HG03469 (cell line): ENCODE measurements at regions not wholly inside any gene's neighbourhood (a gene's known extent, or its start where the extent isn't known, plus 50 kb on each side); places are given as distances from the start of the nearest gene placed in this dataset.

ENCODE experiments used
- ATAC-seq: cut with Tn5 transposase; IDR thresholded peaks from one replicate; pipeline ENCODE4 v1.9.1; 2021; ENCODE audit warnings: mild to moderate bottlenecking, moderate library complexity, moderate number of reproducible peaks; ENCODE audit not compliant: unreplicated experiment

DNA sequence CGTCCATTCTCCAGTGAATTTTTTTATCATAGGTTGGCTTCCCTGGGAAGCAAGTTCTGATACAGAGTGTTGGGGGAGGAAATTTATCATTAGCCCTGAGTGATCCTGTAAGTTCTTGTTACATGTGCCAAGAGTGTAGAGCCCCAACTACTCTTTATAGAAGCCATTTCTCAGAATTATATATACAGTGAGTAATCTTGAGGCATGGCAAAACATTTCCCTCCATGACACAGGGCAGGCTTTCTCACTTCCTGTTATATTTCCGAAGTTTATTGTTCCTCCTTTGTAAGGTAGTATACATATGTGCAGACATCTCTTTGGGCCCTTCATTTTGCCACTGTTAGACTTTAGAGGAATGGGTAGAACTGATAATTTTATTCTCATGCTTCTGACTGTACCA lies 484.7 kb upstream of the NRXN1 start:
- no peak for ATAC-seq

GRCh38 chr2:51511002-51511401 lies 479.1 kb upstream of the NRXN1 start:
- ATAC-seq, result no peak

GRCh38 chr2:51510303-51510702 lies 478.4 kb upstream of the NRXN1 start:
- no peak for ATAC-seq

DNA sequence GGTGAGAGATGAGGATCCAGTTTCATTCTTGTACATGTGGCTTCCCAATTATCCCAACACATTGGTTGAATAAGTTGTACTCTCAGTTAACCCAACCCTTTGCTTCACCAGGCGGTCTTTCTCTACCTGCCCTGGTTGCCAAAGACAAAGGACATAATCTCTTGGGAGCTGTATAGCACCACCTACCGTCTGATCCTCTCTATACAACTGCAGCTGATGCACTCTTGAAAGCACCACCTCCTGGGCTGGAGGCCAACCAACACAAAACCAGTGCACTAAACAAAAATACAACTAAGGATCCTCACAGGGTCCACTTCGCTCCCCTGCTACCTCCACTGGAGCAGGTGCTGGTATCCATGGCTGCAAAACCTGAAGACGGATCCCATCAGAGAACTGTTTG lies 473.6 kb upstream of the NRXN1 start:
- ATAC-seq, result no peak

- ATAC-seq, result no peak
Observed at GRCh38 chr2:51490576-51491234, 458.8 kb upstream of the NRXN1 start.

DNA sequence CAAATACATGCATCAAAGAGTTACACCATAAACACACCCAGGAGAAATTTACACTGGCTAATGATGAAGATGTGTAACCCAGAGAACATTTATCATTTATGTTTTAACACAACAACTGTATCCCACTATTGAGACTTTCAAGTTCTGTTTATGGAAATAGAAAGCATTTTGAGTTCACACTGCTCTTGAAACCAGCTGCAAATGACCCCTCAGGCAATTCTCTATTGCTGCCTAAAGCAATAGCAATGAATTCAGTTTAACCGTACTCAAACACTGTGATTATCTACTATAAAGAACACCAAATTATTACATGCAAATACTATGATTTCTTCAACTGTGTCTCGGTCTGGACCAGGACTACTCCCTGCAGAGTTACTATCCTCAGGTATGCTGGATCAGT lies 452.7 kb upstream of the NRXN1 start:
- no peak for ATAC-seq

- no peak for ATAC-seq
Observed at GRCh38 chr2:51483720-51484119, 451.8 kb upstream of the NRXN1 start.

DNA sequence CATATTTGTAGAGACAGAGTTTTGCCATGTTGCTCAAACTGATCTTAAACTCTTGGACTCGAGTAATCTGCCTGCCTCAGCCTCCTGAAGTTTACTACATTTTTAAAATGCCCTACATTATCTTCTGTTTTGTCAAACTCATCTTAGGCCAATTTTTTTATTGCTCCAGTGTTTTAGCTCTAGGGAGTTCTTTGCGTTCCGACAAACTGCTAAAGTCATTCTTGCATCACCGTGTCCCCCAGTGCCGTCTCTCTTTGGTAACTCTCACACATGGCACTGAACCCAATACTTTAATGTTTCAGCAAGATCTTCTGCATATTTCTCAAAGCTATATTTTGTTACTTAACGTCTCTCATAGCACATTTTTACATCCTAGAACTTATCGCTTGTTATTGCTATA lies 440.9 kb upstream of the NRXN1 start:
- no peak for ATAC-seq

- no peak for ATAC-seq
Observed at GRCh38 chr2:51472300-51472699, 440.4 kb upstream of the NRXN1 start.

GRCh38 chr2:51469102-51469501 lies 437.2 kb upstream of the NRXN1 start:
- no peak for ATAC-seq

DNA sequence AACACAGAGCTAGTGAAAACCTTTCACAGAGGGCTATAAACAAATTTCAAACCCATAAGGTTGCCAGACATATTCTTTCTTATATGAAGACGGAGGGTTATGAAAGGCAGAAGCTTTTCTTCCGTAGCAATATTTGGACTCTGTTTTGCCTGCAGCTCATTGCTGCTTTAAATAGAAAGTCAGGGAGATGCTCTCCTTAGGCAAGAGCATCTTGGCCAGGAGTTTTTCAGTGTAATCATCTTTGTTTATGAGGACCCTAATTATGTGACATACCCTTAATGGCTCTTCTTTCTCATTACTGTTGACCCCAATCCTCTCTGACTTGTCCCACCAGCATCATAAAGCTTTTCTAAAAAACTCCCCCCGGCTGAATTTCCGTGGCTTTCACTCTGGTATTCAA lies 433.4 kb upstream of the NRXN1 start:
- ATAC-seq, result no peak

DNA sequence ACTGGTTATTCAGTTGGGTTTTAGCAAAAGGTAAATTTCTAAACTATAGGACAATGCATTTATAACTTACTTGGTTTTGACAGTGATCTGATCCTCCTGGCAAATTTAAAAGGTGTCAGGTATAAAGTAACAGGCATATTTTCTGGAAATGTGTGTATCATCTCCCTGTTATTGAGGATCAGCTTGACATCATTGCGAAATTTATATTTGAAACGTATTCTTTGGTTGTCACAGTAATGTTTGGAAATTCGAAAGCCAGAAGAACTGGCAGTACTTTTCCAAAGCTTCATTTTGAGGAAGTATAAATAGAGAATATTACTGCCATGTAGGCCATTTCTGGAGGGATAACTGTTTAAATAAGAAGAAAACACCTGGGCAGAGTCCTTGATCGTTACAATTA lies 422.2 kb upstream of the NRXN1 start:
- no peak for ATAC-seq

DNA sequence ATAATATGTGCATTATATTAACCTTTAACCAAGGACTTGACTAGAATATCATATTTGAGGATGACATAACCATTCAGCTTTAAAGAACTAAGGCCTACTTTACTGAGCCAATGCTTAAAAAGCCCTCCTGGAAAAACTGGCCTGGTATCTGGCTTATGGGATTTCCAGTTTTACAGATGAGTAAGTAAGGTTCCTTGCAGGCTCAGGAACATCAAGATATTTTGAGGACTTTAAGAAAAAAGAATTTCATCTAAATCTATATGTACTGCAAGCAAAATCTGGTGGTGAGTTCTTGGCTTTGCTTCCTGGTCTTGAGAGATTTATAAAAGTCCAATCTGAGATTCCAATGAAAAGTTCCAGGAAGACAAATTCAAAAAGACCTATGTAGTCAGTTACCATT lies 417.0 kb upstream of the NRXN1 start:
- ATAC-seq, result no peak

DNA sequence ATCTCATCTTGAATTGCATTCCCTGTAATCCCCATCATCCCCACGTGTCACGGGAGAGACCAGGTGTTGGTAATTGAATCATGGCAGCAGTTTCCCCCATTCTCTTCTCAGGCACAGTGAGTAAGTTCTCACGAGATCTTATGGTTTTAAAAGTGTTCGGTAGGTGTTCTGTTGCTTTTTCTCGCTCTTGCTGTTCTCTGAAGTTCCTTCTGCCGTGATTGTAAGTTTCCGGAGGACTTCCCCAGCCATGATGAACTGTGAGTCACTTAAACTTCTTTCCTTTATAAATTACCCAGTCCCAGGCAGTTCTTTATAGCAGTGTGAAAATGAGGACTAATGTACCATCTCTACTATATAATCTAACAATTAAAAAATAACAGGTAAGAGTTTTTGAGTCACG lies 409.9 kb upstream of the NRXN1 start:
- ATAC-seq, result no peak

DNA sequence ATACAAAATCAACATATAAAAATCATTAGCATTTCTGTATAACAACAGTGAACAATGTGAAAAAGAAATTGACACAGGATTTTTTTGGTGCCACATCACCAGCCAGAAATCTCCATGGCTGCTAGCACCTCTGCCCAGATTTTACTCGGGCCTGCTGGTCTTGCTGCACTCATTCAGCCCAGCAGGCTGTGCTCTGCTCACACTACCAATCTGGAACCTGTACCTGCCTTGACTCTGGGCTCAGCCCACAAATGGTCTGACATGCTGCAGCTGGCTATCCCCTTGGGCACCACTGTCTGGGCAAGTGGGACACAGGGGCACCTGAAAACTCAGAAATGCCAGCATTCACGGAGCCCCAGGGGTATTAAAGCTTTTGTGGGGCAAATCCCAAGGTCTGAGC lies 392.5 kb upstream of the NRXN1 start:
- no peak for ATAC-seq

DNA sequence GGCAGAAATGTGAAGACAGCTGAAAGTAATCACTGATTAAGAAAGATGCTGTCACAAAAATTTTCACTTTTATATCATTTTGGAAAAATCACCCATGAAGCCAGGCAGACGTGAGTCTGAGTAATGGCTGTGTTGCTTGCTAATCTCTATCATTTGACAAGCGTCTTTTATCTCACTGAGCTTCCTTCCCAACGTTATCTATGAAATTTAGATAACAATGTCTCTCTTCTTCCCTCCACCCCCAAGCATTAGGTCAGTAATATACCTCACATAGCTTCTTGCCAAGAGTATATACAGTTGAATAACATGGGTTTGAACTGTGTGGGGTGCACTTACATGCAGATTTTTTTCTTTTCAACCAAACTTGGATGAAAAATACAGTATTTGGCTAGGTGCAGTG lies 388.6 kb upstream of the NRXN1 start:
- no peak for ATAC-seq

DNA sequence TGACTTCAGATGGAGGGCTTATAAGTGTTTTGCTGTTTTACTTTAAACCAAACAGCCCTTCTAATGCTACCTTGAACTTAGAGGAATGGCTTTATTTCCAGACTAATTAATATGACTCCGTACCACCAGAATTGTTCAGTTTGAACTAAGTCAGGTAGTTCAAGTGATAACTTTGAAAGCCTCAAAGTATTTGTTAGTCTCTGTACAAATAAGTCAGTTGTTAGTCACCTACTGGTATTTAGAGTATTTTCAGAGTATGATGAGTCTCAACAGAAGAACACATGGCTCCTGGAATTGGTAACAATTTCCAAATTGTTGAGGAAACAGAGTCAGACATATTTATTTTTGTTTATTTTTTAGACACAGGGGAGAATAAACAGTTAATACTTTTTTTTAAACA lies 381.8 kb upstream of the NRXN1 start:
- no peak for ATAC-seq

- no peak for ATAC-seq
Observed at GRCh38 chr2:51410331-51410730, 378.4 kb upstream of the NRXN1 start.

DNA sequence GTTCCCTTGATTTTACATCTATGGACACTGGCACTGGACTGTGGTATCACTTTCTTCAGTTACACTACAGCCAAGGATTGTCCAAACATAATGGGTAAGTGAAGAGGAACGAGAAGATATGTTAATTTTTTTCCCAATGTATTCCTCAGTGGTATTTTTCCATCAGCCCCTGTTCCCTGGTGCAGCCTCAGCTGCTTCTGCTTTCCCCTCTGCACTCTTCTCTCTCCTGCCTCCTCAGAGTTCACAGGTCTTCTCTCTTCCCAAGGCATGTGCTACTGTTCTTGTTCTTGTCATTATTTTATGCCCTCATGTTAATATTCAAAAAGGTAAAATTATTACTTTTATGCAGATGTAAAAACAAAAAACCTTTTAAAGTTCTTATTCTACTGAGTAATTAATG lies 378.0 kb upstream of the NRXN1 start:
- no peak for ATAC-seq

DNA sequence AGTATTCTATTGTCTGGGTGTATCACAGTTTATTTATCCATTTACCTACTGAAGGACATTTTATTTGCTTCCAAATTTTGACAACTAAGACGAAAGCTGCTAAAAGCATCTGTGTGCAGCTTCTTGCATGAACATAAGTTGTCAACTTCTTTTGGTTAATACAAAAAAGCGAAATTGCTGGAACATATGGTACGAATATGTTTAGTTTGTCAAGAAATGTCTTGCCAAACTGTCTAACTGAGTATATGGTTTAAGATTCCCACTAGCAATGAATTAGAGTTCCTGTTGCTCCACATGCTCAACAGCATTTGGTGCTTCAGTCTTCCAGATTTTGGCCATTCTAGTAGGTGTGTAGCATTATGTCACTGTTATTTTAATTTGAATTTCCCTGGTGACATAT lies 372.3 kb upstream of the NRXN1 start:
- ATAC-seq, result no peak

- ATAC-seq, result no peak
Observed at GRCh38 chr2:51401546-51401945, 369.6 kb upstream of the NRXN1 start.

GRCh38 chr2:51387235-51387634 lies 355.3 kb upstream of the NRXN1 start:
- ATAC-seq, result no peak

GRCh38 chr2:51379997-51380396 lies 348.1 kb upstream of the NRXN1 start:
- no peak for ATAC-seq

DNA sequence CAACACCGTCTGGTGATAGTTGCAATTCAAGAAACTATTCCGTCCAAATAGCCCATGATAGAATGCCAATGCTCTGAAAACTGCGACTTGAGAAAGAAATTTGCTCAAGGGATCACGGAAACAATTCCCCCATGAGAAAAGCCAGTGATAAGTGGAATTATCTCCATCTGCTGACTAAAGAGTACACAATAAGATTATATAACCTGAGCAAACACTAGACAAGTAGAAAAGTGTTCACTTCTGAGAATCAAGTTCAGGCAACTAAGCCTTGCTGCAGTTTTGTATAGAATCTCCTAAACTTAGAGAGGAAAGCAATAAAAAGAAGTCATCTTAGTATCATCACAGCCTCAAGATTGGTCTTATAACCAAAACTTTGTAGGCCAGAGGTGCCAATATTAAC lies 336.3 kb upstream of the NRXN1 start:
- no peak for ATAC-seq
